ENCODE measurements at regions not wholly inside any gene's neighbourhood (a gene's known extent, or its start where the extent isn't known, plus 50 kb on each side); places are given as distances from the start of the nearest gene placed in this dataset.

DNA sequence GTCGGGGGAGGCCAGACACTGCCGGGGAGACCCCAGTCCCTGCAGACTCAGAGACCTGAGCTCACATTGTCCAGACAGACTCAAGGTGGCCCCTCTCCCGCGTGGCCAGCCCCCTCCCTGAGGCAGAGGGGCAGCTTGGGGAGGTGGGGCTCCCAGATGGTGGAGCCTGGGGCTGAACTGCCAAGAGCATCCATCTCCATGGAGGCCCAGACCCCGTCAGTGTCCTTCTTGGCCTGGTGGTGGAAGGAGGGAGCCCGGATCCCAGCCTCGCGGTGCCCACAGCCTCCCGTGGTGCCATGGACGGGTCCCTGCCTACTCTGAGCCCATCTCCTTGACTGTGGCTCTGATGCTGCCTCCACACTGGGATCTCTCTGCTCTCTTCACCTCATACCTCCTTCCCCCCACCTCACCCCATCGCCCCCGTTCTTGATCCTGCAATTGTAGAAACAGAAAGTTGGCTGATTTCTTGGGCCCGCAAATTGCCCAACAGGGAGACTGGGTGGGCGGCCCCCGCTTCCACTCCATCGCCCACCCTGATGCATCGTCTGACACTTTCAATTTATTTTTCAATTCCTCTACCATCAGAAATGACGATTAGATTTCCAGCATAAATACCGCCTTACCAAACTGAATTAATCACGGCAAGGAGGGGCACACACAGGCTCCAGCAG, 348.9 kb downstream of the MATN1 start:
- Histone ChIP-seq H3K4me3 (replicated peaks in 1 of 3) (no peak overlapping the region), H3K27me3 (no peaks in the 10 kb centered on the region), H3K9me3 (no peaks in the 10 kb centered on the region), H3K4me1 (no peaks in the 10 kb centered on the region), H3K36me3 (no peaks in the 10 kb centered on the region), H3K27ac (no peak overlapping the region)
- TF ChIP-seq POLR2A (IDR thresholded peaks at IDR 0.05) = no peak
- TF ChIP-seq, protein P1, sequence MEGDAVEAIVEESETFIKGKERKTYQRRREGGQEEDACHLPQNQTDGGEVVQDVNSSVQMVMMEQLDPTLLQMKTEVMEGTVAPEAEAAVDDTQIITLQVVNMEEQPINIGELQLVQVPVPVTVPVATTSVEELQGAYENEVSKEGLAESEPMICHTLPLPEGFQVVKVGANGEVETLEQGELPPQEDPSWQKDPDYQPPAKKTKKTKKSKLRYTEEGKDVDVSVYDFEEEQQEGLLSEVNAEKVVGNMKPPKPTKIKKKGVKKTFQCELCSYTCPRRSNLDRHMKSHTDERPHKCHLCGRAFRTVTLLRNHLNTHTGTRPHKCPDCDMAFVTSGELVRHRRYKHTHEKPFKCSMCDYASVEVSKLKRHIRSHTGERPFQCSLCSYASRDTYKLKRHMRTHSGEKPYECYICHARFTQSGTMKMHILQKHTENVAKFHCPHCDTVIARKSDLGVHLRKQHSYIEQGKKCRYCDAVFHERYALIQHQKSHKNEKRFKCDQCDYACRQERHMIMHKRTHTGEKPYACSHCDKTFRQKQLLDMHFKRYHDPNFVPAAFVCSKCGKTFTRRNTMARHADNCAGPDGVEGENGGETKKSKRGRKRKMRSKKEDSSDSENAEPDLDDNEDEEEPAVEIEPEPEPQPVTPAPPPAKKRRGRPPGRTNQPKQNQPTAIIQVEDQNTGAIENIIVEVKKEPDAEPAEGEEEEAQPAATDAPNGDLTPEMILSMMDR (IDR thresholded peaks at IDR 0.05) = no peak
- no peak for DNase-seq
- 83 to 89% methylated on average over 12 to 16 of the region's 20 CpGs for WGBS, 2 donors
- intact Hi-C loops (cut with DNase I) = no loop called here

DNA sequence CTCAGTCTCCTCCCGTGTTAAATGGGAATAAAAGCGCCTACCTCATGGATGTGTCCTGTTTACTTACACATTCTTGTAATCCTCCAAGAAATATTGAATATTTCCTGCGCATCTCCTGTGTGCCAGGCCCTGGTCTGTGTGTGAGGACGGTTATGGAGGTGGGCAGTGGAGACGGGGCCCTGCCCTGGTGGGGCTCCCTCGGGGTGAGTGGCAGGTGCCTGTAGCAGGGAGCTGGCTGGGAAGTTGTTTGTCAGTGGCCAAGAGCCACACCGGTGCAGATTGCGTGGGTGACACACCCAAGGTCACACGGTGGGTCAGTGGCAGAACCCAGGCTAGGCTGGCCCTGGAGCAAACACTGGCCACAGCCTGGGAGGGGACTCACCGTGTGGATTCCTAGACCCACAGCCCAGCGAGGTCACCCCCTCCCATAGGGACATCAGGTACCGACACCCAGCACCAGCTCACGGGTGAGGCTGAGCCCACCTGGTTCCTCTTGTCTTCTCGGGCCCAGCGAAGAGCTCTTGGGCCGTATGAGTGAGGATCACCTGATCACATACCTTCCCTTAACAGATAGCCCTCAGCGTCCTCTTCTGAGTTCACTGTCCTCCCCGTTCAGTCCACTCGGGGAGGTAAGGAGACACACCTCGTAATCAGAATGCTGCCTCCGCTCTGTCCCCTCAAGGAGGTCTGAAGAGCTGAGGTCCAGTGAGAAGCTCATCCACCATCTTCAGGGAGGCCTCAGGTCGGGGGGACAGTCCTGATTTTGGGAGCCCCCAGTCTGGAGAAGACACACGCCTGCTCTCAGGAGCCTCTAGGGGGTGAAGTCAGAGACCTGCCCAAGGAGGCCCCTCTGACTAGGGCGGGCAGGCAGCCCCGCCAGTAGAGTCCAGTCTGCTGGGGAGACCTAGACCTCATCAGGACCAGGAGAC, 349.6 kb downstream of the MATN1 start:
- WGBS, 2 donors = 73 to 79% methylated on average over 16 to 21 of the region's 25 CpGs
- H3K4me1 ChIP-seq = no peaks in the 10 kb centered on the region
- TF ChIP-seq, protein P1 (IDR thresholded peaks at IDR 0.05) = no peak
- TF ChIP-seq POLR2A (IDR thresholded peaks at IDR 0.05) = no peak
- H3K36me3 ChIP-seq = no peaks in the 10 kb centered on the region
- no peak for DNase-seq
- no peaks in the 10 kb centered on the region for H3K27me3 ChIP-seq
- no peaks in the 10 kb centered on the region for H3K9me3 ChIP-seq
- intact Hi-C loops (cut with DNase I) = no loop called here
- no peak overlapping the region for H3K4me3 ChIP-seq (replicated peaks in 1 of 3)
- H3K27ac ChIP-seq = no peak overlapping the region

DNA sequence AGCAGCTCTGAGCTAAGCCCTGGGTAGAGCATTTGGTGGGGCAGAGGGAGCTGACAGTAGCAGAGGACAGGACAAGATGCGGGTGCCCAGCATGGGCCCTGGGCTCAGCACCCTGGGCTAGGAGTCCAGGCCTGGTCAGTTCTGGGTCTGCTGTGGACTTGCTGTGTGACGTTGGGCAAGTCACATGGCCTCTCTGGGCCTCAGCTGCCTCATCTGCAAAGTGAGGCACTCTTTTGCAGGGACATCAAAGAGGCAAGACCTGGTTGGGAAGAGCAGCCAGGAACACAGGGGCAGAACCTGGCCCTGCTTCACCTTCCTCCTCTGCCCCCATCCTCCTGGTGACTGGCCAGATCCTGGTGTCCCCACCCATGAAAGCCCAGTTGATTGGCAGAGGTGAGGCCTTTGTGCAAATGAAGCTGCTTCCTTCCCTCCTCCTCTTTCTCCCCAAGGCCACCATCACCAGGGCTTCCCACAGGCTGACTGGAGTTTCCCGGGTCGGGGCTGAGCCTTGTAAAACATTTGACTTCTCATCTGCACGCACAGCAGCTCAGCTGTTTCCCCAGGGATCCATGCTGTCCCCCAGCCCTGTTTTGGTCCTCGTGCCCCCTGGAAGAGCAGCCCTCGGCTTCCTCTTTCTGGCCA, 350.5 kb downstream of the MATN1 start:
- no peaks in the 10 kb centered on the region for H3K4me1 ChIP-seq
- H3K4me3 ChIP-seq (replicated peaks in 1 of 3) = no peak overlapping the region
- no peaks in the 10 kb centered on the region for H3K9me3 ChIP-seq
- H3K27ac ChIP-seq = no peak overlapping the region
- intact Hi-C loops (cut with DNase I) = no loop called here
- DNase-seq = no peak
- no peaks in the 10 kb centered on the region for H3K27me3 ChIP-seq
- H3K36me3 ChIP-seq = no peaks in the 10 kb centered on the region
- WGBS, 2 donors = 59 to 70% methylated on average over 6 to 7 of the region's 7 CpGs
- no peak for TF ChIP-seq POLR2A (IDR thresholded peaks at IDR 0.05)
- TF ChIP-seq, protein P1 (IDR thresholded peaks at IDR 0.05) = no peak

DNA sequence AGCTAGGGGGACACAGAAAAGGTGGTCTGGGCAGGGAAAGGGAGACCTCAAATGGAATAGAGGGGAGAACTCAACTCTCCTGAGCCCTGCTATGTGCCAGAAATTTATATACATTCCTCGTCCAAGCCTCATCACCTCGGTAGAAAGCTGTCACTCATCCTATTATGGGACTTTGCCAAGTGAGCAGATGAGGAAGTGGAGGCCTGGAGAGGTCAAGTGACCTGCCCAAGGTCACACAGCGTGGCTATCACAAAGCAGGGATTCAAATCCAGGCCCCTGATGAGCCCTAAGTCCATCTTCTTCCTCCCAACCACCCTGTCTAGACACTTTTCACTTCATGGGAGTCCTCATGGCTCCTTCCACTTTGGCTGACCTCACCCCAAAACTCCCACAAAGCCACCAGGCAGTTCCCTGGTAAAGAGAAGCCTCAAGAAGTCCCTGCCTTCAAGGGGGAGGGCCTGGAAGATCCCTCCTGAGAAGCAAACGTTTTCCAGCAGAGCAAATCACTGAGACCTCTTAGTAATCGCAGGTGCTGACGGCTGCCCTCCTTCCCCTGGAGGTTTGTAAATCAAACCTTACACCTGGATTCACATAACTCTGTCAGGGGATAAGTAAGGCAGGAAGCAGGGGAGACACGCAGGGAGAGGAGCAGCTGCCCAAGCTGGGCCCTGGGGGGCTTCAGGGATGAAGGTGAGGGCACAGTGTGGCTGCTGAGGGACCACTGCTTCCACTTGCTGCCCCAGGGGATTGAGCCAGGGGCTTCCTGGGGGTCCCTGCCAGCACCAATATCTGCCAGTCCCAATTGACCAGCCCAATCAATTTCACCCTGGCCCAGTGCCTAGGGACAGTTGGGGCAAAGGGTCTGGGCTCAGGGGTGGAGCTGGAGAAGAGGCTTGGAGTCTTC, 351.2 kb downstream of the MATN1 start:
- intact Hi-C loops (cut with DNase I) = no loop called here
- DNase-seq = no peak
- TF ChIP-seq, protein P1 (IDR thresholded peaks at IDR 0.05) = no peak
- TF ChIP-seq POLR2A (IDR thresholded peaks at IDR 0.05) = no peak
- Histone ChIP-seq H3K4me3 (replicated peaks in 1 of 3) (no peak overlapping the region), H3K9me3 (no peaks in the 10 kb centered on the region), H3K36me3 (no peaks in the 10 kb centered on the region), H3K27ac (no peak overlapping the region), H3K4me1 (no peaks in the 10 kb centered on the region), H3K27me3 (no peaks in the 10 kb centered on the region)
- 49 to 67% methylated on average over 7 of the region's 7 CpGs for WGBS, 2 donors

Measured in thyroid gland (tissue), 4 donors.